ENCODE measurements at regions not wholly inside any gene's neighbourhood (a gene's known extent, or its start where the extent isn't known, plus 50 kb on each side); places are given as distances from the start of the nearest gene placed in this dataset.

GRCh38 chr12:38480594-38480993 lies 164.0 kb downstream of the ALG10B start:
- no peak for TF ChIP-seq CTCF (conservative IDR thresholded peaks at IDR 0.05; ENCODE audit: low read depth, low read length)

GRCh38 chr12:38484821-38485449 lies 168.4 kb downstream of the ALG10B start:
- Histone ChIP-seq H3K9ac (no peak overlapping the region), H3K4me2 (no peak overlapping the region), H3K27ac (no peak overlapping the region), H3K4me1 (ENCODE audit: low read depth, poor library complexity, severe bottlenecking) (no peaks in the 10 kb centered on the region), H3K79me2 (ENCODE audit: insufficient read depth, low read depth) (no peaks in the 10 kb centered on the region), H3K27me3 (ENCODE audit: insufficient read depth, low read depth) (no peaks in the 10 kb centered on the region), H3K36me3 (ENCODE audit: insufficient read depth) (no peaks in the 10 kb centered on the region), H4K20me1 (ENCODE audit: insufficient read depth) (no peaks in the 10 kb centered on the region), H2AFZ (ENCODE audit: low read depth) (no peak overlapping the region), H3K4me3 (IDR thresholded peaks at IDR 0.05; ENCODE audit: insufficient read depth, low read depth, low read length) (no peak overlapping the region)
- TF ChIP-seq CTCF (conservative IDR thresholded peaks at IDR 0.05; ENCODE audit: low read depth, low read length), result no peak

More at GRCh38 chr12:38480594-38480993, 164.0 kb downstream of the ALG10B start:
- Histone ChIP-seq H4K20me1 (ENCODE audit: insufficient read depth) (no peaks in the 10 kb centered on the region), H3K9ac (no peak overlapping the region), H3K4me3 (IDR thresholded peaks at IDR 0.05; ENCODE audit: insufficient read depth, low read depth, low read length) (no peak overlapping the region), H3K27me3 (ENCODE audit: insufficient read depth, low read depth) (no peaks in the 10 kb centered on the region), H3K79me2 (ENCODE audit: insufficient read depth, low read depth) (no peaks in the 10 kb centered on the region), H2AFZ (ENCODE audit: low read depth) (no peak overlapping the region), H3K27ac (no peak overlapping the region), H3K4me1 (ENCODE audit: low read depth, poor library complexity, severe bottlenecking) (no peaks in the 10 kb centered on the region), H3K36me3 (ENCODE audit: insufficient read depth) (no peaks in the 10 kb centered on the region), H3K4me2 (no peak overlapping the region)

- H3K27ac ChIP-seq, result no peak overlapping the region
- TF ChIP-seq CTCF (conservative IDR thresholded peaks at IDR 0.05; ENCODE audit: low read depth, low read length), result no peak
- H3K4me2 ChIP-seq, result no peak overlapping the region
- no peak overlapping the region for H3K9ac ChIP-seq
- no peaks in the 10 kb centered on the region for H4K20me1 ChIP-seq (ENCODE audit: insufficient read depth)
- no peaks in the 10 kb centered on the region for H3K4me1 ChIP-seq (ENCODE audit: low read depth, poor library complexity, severe bottlenecking)
- no peaks in the 10 kb centered on the region for H3K79me2 ChIP-seq (ENCODE audit: insufficient read depth, low read depth)
- no peak overlapping the region for H3K4me3 ChIP-seq (IDR thresholded peaks at IDR 0.05; ENCODE audit: insufficient read depth, low read depth, low read length)
- H2AFZ ChIP-seq (ENCODE audit: low read depth), result no peak overlapping the region
- no peaks in the 10 kb centered on the region for H3K36me3 ChIP-seq (ENCODE audit: insufficient read depth)
- H3K27me3 ChIP-seq (ENCODE audit: insufficient read depth, low read depth), result no peaks in the 10 kb centered on the region
These were observed 172.3 kb downstream of the ALG10B start for GRCh38 chr12:38488866-38489265.

- Histone ChIP-seq H3K79me2 (ENCODE audit: insufficient read depth, low read depth) (no peaks in the 10 kb centered on the region), H3K4me2 (no peak overlapping the region), H3K4me3 (IDR thresholded peaks at IDR 0.05; ENCODE audit: insufficient read depth, low read depth, low read length) (no peak overlapping the region), H3K4me1 (ENCODE audit: low read depth, poor library complexity, severe bottlenecking) (no peaks in the 10 kb centered on the region), H2AFZ (ENCODE audit: low read depth) (no peak overlapping the region), H4K20me1 (ENCODE audit: insufficient read depth) (no peaks in the 10 kb centered on the region), H3K9ac (no peak overlapping the region), H3K36me3 (ENCODE audit: insufficient read depth) (no peaks in the 10 kb centered on the region), H3K27me3 (ENCODE audit: insufficient read depth, low read depth) (no peaks in the 10 kb centered on the region), H3K27ac (no peak overlapping the region)
- no peak for TF ChIP-seq CTCF (conservative IDR thresholded peaks at IDR 0.05; ENCODE audit: low read depth, low read length)
These were observed 173.5 kb downstream of the ALG10B start for GRCh38 chr12:38490073-38490472.
